ENCODE measurements at regions not wholly inside any gene's neighbourhood (a gene's known extent, or its start where the extent isn't known, plus 50 kb on each side); places are given as distances from the start of the nearest gene placed in this dataset.

- no peak for TF ChIP-seq CTCF (IDR thresholded peaks at IDR 0.05)
- no peak for TF ChIP-seq POLR2A (IDR thresholded peaks at IDR 0.05; ENCODE audit: low read length)
- TF ChIP-seq MAX (IDR thresholded peaks at IDR 0.05): no peak
- no peak for TF ChIP-seq CEBPB (IDR thresholded peaks at IDR 0.05)
- TF ChIP-seq RAD21 (conservative IDR thresholded peaks at IDR 0.05 in 1 of 2, IDR thresholded peaks at IDR 0.05 in 1 of 2): no peak
- no peak for TF ChIP-seq REST (IDR thresholded peaks at IDR 0.05)
- no peak for TF ChIP-seq HMGXB4 (CRISPR knock-in tag; IDR thresholded peaks at IDR 0.05; ENCODE audit: borderline replicate concordance)
- no peak for TF ChIP-seq KDM5A (IDR thresholded peaks at IDR 0.05)
- TF ChIP-seq HDAC2 (IDR thresholded peaks at IDR 0.05): no peak
Measured at GRCh38 chr9:10983251-10983650, 370.4 kb upstream of the PTPRD start.

Measured in A549 (cell line).